Activated CD4-positive, alpha-beta T cell treated with anti-CD3 and anti-CD28 coated beads for 36 hours (primary cell): ENCODE measurements at regions not wholly inside any gene's neighbourhood (a gene's known extent, or its start where the extent isn't known, plus 50 kb on each side); places are given as distances from the start of the nearest gene placed in this dataset. TPM values are rescaled to one million over a fixed set of nuclear protein-coding genes. Genes with fewer than 3 reads are reported as not detected.

Source experiments
- ATAC-seq: fragments of 200-7000 bp; cut with Tn5 transposase; one replicate; pipeline ENCODE4 v1.10.0; 2021; ENCODE audit warnings: mild to moderate bottlenecking, moderate library complexity
- CTCF ChIA-PET: fragments of 350-600 bp; sonication (Branson Sonifier 250); formaldehyde crosslinking; loops from one replicate; lab custom pipeline; 2021; ENCODE audit warnings: antibody characterized with exemption; lab: Charles Lee
- POLR2A ChIA-PET: fragments of 350-600 bp; sonication (Branson Sonifier 250); formaldehyde crosslinking; loops from one replicate; lab custom pipeline; 2021; ENCODE audit warnings: antibody characterized with exemption, inconsistent platforms; lab: Charles Lee
- DNase-seq: peaks from one replicate; pipeline ENCODE4 v3.0.0-alpha.2; 2020
- H3K27ac Mint-ChIP-seq: one replicate; pipeline ENCODE4 v1.8.0; 2021; ENCODE audit warnings: mixed read lengths
- H3K27me3 Mint-ChIP-seq: one replicate; pipeline ENCODE4 v1.8.0; 2021; ENCODE audit warnings: mixed read lengths
- H3K36me3 Mint-ChIP-seq: one replicate; pipeline ENCODE4 v1.8.0; 2021; ENCODE audit warnings: low read depth, mixed read lengths
- H3K4me1 Mint-ChIP-seq: one replicate; pipeline ENCODE4 v1.8.0; 2021; ENCODE audit warnings: mixed read lengths
- H3K4me3 Mint-ChIP-seq: one replicate; pipeline ENCODE4 v1.8.0; 2021; ENCODE audit warnings: mild to moderate bottlenecking, moderate library complexity, mixed read lengths
- H3K9me3 Mint-ChIP-seq: one replicate; pipeline ENCODE4 v1.8.0; 2021; ENCODE audit warnings: low read depth, mixed read lengths
- intact Hi-C, 2 experiments: fragments of 100-400 bp; cut with DNase I in 1 of 2; cut with micrococcal nuclease in 1 of 2; formaldehyde crosslinking; loops; one replicate each; pipeline versions ENCODE4 v1.14.2 to v1.15.1; 2022 to 2024; cut with DNase I, micrococcal nuclease
- microRNA-seq: library from miRNA; unstranded; fragments of <30 nt; microRNA quantifications from one replicate; pipeline ENCODE4 v1.2.0, GENCODE V29; 2021; ENCODE audit warnings: borderline replicate concordance

DNA sequence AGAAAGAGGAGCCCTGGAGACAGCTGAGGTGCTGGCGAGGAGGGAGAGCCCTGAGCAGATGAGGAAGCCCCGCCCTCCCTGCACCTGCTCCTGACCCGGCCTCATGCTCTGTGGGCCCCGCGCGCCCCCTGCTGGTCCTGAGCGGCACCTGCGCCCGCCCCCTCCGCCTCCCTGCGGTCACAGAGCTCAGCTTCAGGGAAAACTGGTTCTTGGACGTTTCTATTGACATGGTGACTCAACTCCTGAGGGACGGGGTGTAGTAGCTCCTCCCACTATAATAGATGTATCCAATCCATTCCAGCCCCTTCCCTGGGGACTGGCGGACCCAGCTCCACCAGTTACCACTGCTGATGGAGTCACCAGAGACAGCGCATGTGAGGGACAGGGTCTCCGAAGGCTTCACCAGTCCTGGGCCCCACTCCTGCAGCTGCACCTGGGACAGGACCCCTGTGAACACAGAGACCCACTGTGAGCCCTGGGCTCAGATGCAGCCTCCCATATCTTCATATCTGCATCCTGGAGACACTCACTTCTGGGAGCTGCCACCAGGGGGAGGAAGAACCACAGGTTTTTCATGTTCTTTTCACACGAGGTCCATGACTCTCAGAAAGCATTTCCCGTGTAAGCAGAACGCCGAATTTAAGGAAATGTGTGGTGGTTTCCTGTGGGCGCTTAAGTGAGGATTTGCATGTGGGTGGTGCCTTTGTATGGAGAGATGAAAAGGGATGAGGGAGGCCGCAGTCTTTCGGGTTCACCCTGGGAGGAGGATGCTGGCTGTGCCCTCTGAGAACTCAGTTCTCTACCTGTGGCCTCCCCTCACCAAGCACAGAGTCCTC, 1346.4 kb downstream of the TMEM121 start:
- CTCF ChIA-PET, result interaction anchor here (0.6 to 8.1 kb wide), 19 partner anchors 9 to 597 kb away, joined by 3 to 82 read pairs (median 4); no protein-coding TSS in a partner anchor
- POLR2A ChIA-PET, result interaction anchor here (1.2 kb wide), 1 partner anchor 42 kb away, joined by 3 read pairs; no protein-coding TSS in a partner anchor
- ATAC-seq, result peak; percentile 89

DNA sequence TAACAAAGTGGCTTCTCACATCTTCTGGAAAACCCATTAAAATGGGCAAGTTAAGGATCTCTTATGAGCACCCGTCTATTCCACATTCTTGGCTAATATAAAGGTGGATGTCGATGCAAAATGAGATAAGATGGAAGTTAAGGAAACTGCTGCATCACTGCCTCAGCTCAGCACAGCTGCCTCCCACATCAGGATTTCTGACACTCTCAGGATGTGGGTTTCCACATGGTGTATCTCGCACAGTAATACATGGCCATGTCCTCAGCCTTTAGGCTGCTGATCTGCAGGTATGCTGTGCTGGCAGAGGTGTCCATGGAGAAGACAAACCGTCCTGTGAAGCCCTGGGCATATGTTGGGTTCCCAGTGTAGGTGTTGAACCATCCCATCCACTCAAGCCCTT, 1348.0 kb downstream of the TMEM121 start:
- DNase-seq (peak; percentile 48), ATAC-seq (peak; percentile 45)
- POLR2A ChIA-PET, result no interaction called here
- Mint-ChIP-seq H3K27me3 (peaks cover 23% of the 10 kb centered on the region), H3K9me3 (no peaks in the 10 kb centered on the region), H3K4me1 (peaks cover 21% of the 10 kb centered on the region), H3K36me3 (no peaks in the 10 kb centered on the region), H3K4me3 (no peak overlapping the region), H3K27ac (no peak overlapping the region)
- CTCF ChIA-PET, result interaction anchor here (0.9 to 8.1 kb wide), 9 partner anchors 8 to 43 kb away, joined by 3 to 82 read pairs (median 18); no protein-coding TSS in a partner anchor
- intact Hi-C loops, result no loop called here

More for the DNA sequence above, 1346.4 kb downstream of the TMEM121 start:
- Mint-ChIP-seq H3K4me1 (peaks cover 21% of the 10 kb centered on the region), H3K36me3 (no peaks in the 10 kb centered on the region), H3K4me3 (peak overlapping the region; percentile 16), H3K27me3 (peaks cover 20% of the 10 kb centered on the region), H3K9me3 (no peaks in the 10 kb centered on the region), H3K27ac (peak overlapping the region; percentile 63)
- peak; percentile 95 for DNase-seq
- intact Hi-C loops, result loop anchor here (1.0 to 2.0 kb wide), 3 partner anchors 28 to 43 kb away; no protein-coding TSS in a partner anchor

DNA sequence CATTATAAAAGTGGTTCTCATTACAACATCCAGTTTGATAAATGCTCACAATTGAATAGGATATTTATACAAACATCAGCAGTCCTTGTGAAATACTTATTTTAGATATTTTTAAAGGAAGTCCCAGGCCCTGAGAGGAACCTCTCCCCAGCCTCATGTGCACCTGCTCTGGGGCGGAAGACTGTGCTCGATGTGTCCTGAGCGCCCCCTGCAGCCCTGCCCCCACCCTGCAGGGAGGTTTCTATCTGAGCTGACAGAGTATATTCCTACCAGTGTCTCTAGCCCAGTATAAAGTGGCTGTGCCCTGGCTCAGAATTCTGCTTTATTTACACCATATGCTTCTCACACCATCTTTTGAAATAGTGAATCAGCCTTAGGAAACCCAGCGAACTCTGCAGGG, 1349.1 kb downstream of the TMEM121 start:
- Mint-ChIP-seq H3K4me1 (peaks cover 21% of the 10 kb centered on the region), H3K27ac (no peak overlapping the region), H3K27me3 (peaks cover 22% of the 10 kb centered on the region), H3K36me3 (no peaks in the 10 kb centered on the region), H3K9me3 (no peaks in the 10 kb centered on the region), H3K4me3 (no peak overlapping the region)
- intact Hi-C loops, result no loop called here
- DNase-seq (peak; percentile 81), ATAC-seq (peak; percentile 42)
- ChIA-PET CTCF (interaction anchor here (0.6 to 8.1 kb wide), 4 partner anchors 11 to 73 kb away, joined by 3 to 82 read pairs (median 4); no protein-coding TSS in a partner anchor), POLR2A (interaction anchor here (0.6 to 1.5 kb wide), 2 partner anchors 45 to 54 kb away, joined by 5 to 8 read pairs; no protein-coding TSS in a partner anchor)

DNA sequence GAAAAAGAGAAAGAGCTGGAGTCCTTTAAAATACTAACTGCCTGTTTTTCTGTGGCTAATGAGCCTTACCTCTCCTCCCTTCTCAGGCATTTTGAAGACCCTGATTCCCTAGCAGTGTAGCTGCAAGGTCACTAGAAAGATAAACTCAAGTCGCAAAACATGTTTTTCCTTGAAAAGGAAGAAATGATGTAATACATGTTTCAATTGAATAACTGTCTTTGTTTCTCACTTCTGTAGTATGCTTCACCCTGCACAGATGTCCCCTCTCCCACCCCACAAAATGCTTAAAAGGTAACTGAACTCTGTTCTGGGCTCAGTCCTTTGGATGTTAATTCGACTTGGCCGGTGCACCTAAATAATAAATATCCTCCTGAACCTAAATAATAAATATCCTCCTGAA, 1350.3 kb downstream of the TMEM121 start:
- Mint-ChIP-seq H3K27ac (no peak overlapping the region), H3K27me3 (peaks cover 17% of the 10 kb centered on the region)

DNA sequence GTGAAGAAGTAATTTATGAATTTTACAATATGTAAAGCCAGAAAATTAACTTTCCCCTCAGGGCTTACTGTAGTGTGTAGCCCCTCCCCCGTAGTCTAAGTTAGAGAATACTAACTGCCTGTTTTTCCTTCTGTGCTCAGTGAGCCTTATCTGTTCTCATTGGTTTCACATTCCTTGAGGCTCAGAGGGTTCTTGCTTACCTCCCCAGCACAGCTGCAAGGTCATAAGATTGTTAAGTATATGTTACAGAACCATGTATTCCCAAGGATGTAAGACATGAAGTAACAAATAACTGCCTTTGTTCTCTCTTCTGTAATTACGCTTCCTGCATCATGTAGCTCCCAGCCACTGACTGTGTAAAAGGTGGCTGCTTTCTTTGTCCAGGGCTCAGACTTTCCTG, 1351.1 kb downstream of the TMEM121 start:
- ATAC-seq (no peak), DNase-seq (no peak)
- no peak overlapping the region for H3K27ac Mint-ChIP-seq
- H3K36me3 Mint-ChIP-seq, result no peaks in the 10 kb centered on the region
- no peak overlapping the region for H3K4me3 Mint-ChIP-seq
- no peaks in the 10 kb centered on the region for H3K9me3 Mint-ChIP-seq
- peaks cover 16% of the 10 kb centered on the region for H3K27me3 Mint-ChIP-seq
- peaks cover 18% of the 10 kb centered on the region for H3K4me1 Mint-ChIP-seq
- intact Hi-C loops, result no loop called here
- POLR2A ChIA-PET, result no interaction called here
- CTCF ChIA-PET, result interaction anchor here (0.8 to 8.1 kb wide), 3 partner anchors 40 to 572 kb away, joined by 3 to 82 read pairs (median 4); no protein-coding TSS in a partner anchor

More for the DNA sequence above, 1350.3 kb downstream of the TMEM121 start:
- H3K9me3 Mint-ChIP-seq, result no peaks in the 10 kb centered on the region
- ATAC-seq (no peak), DNase-seq (no peak)
- intact Hi-C loops, result no loop called here
- CTCF ChIA-PET, result interaction anchor here (8.1 kb wide), 1 partner anchor 45 kb away, joined by 82 read pairs; no protein-coding TSS in a partner anchor
- POLR2A ChIA-PET, result no interaction called here
- H3K4me1 Mint-ChIP-seq, result peaks cover 21% of the 10 kb centered on the region
- no peak overlapping the region for H3K4me3 Mint-ChIP-seq
- no peaks in the 10 kb centered on the region for H3K36me3 Mint-ChIP-seq

DNA sequence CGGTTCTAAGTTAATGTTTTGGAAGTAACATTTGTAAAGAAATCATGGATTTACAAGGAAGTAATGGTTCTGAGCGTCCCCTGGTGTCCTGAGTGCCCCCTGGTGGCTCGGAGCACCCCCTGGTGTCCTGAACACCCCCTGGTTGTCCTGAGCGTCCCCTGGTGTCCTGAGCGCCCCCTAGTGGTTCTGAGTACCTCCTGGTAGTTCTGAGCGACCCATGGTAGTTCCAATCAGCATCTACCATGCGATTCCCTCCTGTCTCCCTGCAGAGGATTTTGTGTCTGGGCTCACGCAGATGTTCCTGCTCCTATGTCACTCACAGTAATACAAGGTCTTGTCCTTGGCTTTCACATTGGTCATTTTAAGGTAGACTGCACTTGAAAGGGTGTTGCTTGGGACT, 1352.9 kb downstream of the TMEM121 start:
- POLR2A ChIA-PET, result no interaction called here
- no peaks in the 10 kb centered on the region for H3K9me3 Mint-ChIP-seq
- peak; percentile 85 for DNase-seq
- peak; percentile 81 for ATAC-seq
- no peak overlapping the region for H3K4me3 Mint-ChIP-seq
- intact Hi-C loops, result no loop called here
- peaks cover 16% of the 10 kb centered on the region for H3K27me3 Mint-ChIP-seq
- CTCF ChIA-PET, result interaction anchor here (0.9 to 8.1 kb wide), 2 partner anchors 40 to 47 kb away, joined by 3 to 82 read pairs; no protein-coding TSS in a partner anchor
- no peaks in the 10 kb centered on the region for H3K36me3 Mint-ChIP-seq
- peaks cover 6% of the 10 kb centered on the region for H3K4me1 Mint-ChIP-seq
- H3K27ac Mint-ChIP-seq, result no peak overlapping the region

DNA sequence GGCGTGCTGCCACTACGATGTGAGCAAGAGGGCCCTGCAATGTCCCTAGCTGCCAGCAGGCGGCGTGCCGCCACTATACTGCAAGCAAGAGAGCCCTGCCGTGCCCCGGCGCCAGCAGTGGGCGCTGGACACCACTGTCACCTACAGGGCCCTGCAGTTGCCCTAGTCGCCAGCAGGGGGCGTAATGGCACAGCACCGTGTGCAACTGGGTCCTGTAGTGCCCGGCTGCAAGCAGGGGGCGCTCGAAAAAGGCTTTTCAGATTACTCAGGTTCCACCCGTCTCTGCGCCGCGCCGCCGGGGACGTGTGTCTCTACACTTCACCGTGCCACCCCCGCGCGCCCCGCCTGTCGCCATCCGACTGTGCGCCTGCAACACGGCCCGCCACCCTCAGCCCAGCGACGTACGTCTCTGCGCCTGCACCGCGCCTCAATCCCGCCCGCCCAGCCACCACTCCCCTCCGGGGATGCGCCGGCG, 1356.9 kb downstream of the TMEM121 start:
- intact Hi-C loops, result no loop called here
- ATAC-seq, result peak; percentile 75
- POLR2A ChIA-PET, result no interaction called here
- CTCF ChIA-PET, result interaction anchor here (0.6 to 2.8 kb wide), 9 partner anchors 10 to 85 kb away, joined by 3 to 28 read pairs (median 3); no protein-coding TSS in a partner anchor
- H3K36me3 Mint-ChIP-seq, result no peaks in the 10 kb centered on the region
- no peaks in the 10 kb centered on the region for H3K9me3 Mint-ChIP-seq
- H3K27me3 Mint-ChIP-seq, result peaks cover 4% of the 10 kb centered on the region
- no peak overlapping the region for H3K4me3 Mint-ChIP-seq
- no peaks in the 10 kb centered on the region for H3K4me1 Mint-ChIP-seq
- H3K27ac Mint-ChIP-seq, result no peak overlapping the region
- peak; percentile 83 for DNase-seq

Small RNA genes in the stretch of these regions (microRNA-seq; reads per million reads assigned to microRNA genes)
- gene MIR4507, result not detected
- not detected for gene MIR4537
- gene MIR4538, result not detected
- gene MIR4539, result not detected
- gene MIR5195, result not detected
- gene MIR8071-1, result not detected
- not detected for gene MIR8071-2
